ENCODE measurements at regions not wholly inside any gene's neighbourhood (a gene's known extent, or its start where the extent isn't known, plus 50 kb on each side); places are given as distances from the start of the nearest gene placed in this dataset.

DNA sequence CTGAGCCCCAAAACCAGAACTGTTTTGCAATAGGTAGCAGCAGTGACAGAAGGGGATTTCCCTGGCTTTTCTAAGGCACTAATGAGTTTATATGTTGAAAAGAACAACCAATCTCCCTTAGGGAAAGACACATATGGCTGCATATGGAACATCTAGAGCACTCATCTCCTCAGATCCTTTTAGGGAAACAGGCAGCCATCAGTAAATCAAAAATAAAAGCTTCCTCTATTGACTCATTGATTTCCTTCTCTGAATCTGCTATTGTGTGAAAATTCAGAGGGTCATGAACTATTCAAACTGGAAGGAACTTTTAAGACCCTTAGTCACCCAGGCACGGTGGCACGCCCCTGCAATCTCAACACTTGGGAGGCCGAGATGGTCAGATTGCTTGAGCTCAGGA lies 110.9 kb upstream of the NANOS1 start:
- TF ChIP-seq, protein P1, sequence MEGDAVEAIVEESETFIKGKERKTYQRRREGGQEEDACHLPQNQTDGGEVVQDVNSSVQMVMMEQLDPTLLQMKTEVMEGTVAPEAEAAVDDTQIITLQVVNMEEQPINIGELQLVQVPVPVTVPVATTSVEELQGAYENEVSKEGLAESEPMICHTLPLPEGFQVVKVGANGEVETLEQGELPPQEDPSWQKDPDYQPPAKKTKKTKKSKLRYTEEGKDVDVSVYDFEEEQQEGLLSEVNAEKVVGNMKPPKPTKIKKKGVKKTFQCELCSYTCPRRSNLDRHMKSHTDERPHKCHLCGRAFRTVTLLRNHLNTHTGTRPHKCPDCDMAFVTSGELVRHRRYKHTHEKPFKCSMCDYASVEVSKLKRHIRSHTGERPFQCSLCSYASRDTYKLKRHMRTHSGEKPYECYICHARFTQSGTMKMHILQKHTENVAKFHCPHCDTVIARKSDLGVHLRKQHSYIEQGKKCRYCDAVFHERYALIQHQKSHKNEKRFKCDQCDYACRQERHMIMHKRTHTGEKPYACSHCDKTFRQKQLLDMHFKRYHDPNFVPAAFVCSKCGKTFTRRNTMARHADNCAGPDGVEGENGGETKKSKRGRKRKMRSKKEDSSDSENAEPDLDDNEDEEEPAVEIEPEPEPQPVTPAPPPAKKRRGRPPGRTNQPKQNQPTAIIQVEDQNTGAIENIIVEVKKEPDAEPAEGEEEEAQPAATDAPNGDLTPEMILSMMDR (IDR thresholded peaks at IDR 0.05): no peak
- TF ChIP-seq POLR2A (IDR thresholded peaks at IDR 0.05): no peak
- no peak for TF ChIP-seq EP300 (IDR thresholded peaks at IDR 0.05)
